ENCODE measurements at regions not wholly inside any gene's neighbourhood (a gene's known extent, or its start where the extent isn't known, plus 50 kb on each side); places are given as distances from the start of the nearest gene placed in this dataset.
A peak's percentile ranks its signal among the peaks of the same experiment; 100 is the strongest.
"Not testable (repeated sequence)": the region's sequence is repeated elsewhere in the genome, so short reads cannot be mapped to it uniquely, and the experiment has no call there.

DNA sequence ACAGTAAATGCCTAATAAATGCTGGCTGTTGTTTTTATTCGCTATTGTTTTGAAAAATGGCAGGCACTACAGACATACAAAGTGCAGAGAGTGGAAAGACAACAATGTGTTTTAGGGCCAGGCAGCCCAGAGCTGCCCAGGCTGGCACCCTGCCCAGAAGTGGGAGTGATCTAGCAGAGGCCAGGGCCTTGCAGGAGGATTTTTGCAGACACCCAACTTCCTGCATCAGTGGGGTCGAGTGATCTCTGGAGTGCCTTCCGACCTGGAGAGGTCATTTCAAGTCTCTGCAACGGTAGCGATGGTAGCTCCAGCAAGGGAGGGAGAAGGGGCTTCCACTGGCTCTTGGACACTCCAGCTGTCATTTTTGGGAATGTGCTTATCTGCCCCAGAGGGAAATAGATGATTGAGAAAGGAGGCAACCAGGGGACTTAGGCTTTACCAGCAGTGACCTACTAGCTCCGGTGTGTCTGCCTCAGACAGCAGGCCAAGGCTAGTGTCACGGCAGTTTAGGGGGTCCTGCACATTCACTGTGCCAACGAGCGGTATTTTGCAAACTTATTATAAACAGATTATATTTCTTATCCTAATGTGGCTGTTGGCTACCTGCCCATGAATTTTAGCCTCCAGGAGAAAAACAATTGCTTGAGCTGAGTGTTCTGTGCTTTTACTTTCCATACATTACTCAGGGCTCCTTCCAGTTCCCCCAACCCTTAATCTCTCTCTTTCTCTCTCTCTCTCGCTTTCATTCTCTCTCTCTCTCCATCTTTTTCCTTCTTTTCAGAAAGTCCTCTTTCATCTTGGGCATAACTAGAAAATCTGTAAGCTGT is 153.9 kb upstream of the PLGLB2 start:
- DNase-seq: peak; percentile 32

DNA sequence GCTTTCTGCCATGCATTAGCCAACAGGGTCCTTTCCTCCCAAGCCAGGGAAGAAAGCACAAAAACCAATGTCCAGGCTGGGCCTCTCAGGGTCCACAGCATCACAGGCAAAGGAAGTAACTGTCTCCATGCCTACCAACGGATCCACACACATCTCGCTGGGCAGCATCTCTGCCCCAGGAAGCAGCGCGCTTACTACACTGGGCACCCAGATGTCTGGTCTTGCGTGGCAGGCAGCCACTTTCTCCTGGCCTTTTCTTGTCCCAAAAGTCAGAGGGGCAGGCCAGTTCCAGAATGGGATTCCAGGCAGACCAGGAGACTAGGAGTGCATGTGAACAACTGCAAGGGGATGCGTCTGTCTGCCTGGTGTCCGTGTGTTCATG is 153.3 kb upstream of the PLGLB2 start:
- not testable (repeated sequence) for DNase-seq

DNA sequence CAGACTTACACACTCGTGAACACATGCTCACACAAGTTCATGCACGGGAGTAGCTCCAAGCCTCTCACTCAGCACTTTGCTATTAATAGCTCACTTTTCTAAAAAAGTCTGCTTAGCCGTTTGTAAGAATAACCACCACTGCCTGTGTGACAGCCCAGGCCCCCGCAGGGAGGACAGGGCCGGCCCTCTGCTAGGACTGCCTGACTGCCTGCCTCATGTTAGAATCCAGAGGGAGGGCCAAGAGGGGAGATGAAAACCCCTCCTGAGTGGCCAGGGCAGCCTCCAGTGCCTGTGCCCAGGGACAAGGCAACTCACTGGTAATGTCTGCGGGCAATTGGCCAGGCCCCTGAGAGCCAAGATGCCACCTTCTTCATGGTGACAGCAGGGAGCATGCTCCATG is 152.9 kb upstream of the PLGLB2 start:
- not testable (repeated sequence) for DNase-seq

DNA sequence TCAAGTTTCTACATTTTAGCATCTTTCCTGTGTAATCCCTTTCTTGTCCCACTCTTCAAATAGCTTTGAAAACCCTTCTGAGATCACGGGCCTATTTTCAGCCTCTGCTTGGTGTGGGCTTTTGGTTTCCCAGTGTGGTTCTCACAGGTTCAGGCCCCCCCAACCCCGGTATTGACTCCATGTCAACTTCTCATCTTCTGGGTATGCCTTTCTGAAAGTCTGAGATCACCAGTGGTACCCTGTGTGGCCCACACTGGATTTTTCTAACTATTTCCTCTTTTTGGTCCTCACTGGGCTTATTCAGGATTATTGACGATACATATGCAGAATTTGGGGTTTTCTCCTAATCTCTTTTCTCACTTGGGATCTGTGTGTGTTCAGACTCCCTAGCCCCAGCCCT is 146.9 kb upstream of the PLGLB2 start:
- not testable (repeated sequence) for DNase-seq

DNA sequence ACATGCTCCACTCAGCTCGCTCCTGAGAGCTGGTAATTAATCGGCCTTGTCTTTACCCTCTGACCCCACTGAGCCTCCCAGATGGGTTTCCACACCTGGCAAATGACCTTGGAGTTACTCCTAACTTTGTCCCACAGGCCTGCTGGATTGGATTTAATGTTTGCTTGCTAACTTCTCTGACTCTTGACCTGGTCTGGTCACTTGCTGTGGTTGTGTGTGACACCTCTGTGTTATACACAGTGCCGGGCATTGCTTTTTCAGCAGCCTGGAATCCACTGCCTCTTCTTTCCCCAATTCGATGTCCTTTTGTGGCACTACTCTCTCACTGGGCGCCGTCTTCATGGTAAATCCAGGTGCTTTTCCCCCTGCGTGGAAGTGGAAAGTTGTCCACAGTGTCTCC is 145.8 kb upstream of the PLGLB2 start:
- DNase-seq: not testable (repeated sequence)

DNA sequence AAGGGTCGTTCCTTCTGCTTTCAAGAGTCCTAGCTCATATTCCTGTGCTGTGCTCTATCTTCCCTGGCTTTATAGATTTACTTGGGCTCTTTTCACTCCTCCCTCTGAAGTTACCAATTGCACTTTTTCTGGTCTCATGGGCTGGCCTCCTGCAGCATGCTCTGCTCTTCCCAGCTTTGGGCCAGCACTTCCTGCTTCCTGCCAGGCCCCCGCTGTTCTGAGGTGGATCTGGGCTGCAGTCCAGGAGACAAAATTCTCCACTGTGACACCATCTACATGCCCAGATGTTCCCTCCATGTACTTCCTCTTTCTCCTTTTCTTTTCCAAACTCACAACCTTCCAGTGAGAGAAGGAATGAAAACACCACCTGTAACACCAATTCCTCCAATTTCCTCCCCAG is 145.2 kb upstream of the PLGLB2 start:
- not testable (repeated sequence) for DNase-seq

DNA sequence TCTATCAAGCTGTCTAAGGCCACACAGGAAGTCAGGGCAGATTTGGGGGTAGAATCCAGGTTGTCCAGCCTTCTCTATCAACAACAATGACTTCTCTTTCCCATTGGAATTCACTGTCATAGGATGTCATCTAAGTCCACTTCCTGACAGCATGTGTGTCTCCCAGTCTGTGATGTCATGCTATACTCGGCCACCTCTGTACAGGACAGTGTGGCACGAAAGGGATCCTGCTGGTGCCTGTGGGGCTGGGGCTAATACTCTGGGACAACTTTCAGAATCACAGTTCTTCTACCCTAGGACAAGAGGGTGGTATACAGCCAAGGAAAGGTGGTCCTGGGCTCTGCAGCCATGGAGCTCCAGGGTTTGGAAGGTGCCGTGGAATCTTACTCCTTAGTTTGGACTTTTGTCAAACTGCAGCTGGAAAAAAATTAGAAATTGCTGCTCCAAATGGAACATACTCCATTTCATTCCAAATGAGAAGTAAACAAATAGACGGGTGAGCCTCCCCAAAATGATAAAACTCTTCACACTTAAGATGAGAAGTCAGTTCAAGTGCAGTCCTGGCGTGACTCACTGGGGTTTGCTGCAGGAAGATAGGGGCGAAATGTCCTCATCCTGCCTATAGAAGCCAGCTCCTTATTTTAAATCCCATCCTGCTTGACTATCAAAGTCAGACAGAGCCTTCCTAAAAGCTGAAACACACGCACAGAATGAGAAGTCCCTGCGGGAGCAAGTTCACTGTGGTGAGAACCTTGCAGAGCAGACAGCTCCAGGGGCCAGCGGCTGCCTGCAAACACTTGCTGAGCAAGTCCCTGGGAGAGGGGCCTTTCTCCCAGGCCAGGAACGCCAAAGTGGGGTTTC is 144.2 kb upstream of the PLGLB2 start:
- not testable (repeated sequence) for DNase-seq

DNA sequence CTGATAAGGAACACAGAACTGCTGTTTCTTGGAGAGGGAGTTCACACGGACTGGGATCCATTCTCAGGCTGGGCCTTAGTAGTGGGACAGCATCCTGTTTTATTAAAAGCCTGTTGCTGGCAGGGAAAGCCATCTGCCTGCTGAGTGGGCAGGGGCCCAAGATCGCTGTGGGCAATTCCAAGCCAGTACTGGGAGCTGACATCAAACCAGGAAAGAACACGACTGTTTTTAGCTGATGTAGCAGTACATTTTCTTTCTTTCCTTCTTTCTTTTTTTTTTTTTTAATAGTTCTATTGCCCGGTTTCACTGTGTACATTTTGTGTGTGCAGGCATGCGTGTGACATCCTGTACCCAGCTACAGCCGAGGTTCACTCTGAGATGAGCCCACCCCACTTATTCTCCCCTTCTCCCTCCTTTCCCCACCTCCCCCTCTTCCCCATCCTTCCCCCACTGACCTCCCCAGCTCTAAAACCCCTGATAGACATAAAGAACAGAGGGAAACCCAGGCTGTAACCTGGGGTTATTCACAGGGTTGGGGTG is 143.5 kb upstream of the PLGLB2 start:
- not testable (repeated sequence) for DNase-seq

DNA sequence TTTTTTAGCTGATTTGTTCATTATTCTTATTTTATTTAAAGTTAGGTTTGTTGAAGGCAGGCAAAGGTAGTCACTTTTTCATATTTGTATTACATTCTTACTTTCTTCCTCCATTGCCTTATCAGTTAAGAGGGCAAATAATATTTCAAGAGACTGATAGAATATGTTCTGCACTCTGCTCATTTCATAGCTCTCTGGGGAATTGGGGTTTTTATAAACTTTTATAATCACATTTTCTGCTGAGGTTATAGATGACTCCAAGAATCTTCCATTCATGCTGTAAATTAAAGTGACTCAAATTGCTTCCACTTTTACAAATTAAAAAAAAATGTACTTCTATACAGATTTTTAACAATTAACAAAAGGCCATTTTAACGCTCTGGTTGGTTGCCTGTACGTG is 142.9 kb upstream of the PLGLB2 start:
- DNase-seq: not testable (repeated sequence)

DNA sequence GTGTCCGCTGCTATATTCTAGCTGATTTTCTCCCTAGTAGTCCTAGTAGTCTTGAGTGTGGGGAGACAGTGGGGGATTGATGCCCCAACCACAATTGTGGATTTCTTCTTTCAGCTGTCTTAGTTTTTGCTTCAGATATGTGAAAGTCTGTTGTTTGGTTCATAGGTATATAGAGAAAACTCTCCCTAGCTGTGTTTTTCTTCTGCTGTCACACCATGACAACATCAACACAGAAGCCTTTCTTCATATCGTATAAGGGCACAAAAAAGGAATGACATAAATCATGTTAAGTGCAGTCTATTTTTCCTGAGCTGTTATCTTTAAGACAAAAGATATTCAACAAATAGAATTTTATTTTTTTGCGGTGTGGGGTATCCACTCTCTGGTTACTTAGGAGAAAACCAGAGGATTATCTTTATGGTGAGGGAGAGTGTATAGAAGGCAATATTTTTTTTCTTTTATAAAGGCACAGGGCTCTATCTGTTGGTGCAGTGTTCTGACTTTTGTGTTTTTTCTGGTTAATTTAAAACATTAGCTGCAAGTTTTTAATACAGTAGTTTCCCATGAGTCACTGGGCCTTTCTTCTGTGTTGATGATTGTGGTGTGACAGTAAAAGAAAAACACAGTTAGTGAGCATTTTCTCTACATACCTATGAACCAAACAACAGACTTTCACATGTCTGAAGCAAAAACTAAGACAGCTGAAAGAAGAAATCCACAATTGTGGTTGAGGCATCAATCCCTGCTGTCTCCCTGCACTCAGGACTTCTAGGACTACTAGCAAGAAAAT is 139.3 kb upstream of the PLGLB2 start:
- not testable (repeated sequence) for DNase-seq

DNA sequence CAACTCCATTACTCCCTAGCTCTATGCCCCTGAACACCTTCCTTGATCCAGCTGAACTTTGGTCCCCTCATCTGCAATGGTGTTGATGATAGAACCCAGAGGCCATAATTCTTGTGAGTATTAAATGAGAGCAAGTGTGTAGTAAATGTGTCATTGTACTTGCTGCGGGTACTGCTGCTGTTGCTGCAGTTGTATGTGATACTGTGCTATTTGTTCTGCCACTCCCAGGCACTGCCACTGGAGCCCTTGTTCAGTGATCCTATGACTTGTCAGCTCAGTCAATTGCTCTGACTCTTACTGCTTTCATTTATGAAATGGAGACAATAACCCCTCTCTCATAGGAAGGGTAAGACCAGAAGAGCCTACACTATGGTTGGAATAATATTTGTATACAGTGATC is 136.9 kb upstream of the PLGLB2 start:
- not testable (repeated sequence) for DNase-seq

DNA sequence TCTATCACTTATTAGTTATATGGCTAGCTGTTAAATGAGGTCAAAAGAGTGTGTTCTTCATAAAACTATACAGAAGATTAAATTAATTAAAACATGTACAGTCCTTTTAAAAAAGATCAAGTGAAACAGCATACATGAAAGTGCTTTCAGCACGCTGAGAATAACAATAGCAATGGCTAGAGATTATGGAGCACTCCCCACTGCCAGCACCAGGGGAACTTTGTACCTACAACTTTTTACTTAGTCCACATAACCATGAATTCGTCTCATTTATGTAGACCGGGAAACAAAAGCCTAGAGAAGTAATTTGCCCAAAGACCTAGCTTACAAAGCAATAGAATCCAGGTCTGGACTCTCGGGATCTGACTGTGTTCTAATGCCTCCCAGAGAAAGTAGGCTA is 136.5 kb upstream of the PLGLB2 start:
- not testable (repeated sequence) for DNase-seq

DNA sequence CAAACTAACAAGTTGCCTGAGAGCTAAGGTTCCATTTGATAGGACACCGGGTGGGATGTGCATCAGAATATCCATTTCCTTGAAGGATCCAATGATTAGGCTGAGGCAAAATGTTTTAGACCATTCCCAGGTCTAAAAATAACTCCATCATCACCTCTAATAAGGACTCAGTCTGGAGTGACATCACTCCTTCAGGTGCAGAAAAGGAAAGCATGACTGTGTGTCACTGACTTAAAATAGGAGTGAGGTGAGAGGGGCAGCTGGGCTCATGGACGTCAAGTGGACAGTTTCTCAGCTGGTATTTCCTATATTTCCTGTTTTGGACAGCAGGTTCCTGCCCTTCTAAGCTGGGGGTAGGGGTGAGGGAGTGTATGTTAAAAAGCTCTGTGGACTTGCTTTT is 135.9 kb upstream of the PLGLB2 start:
- DNase-seq: not testable (repeated sequence)

DNA sequence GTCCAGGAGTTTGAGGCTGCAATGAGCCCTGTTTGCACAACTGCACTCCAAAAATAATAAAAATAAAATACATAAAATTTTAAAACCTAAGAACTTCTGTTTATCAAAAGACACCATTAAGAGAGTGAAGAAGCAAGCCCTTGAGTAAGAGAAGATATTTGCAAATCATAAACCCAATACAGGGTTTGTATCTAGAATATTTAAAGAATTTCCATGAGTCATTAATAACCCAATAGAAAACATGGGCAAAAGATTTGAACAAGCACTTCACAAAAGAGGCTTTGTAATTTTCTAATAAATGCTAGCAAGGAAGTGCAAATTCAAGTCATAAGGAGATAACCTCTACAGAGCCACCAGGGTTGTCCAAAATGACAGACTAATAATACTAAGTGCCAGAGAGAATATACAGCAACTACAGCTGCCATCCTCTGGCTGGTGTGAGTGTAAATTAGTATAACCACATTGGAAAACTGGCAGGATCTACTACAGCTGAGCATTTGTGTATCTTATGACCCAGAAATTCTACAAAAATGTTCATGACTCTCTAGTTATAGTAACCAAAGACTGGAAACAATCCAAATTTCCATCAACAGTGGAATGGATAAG is 133.0 kb upstream of the PLGLB2 start:
- DNase-seq: not testable (repeated sequence)

DNA sequence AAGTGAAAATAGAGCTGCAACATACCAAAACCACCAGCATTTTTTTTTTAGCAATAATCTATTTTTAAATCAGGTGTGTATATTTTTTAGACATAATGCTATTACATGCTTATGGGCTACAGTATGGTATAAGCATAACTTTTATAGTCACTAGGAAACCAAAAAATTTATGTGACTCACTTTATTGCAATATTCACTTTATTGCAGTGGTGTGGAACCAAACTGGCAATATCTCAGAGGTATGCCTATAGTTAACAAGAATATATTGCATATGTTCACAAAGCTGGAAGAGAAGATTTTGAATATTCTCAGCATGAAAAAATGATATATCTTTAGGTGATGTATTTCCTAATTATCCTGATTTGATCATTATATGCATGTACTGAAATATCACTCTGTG is 128.8 kb upstream of the PLGLB2 start:
- not testable (repeated sequence) for DNase-seq

DNA sequence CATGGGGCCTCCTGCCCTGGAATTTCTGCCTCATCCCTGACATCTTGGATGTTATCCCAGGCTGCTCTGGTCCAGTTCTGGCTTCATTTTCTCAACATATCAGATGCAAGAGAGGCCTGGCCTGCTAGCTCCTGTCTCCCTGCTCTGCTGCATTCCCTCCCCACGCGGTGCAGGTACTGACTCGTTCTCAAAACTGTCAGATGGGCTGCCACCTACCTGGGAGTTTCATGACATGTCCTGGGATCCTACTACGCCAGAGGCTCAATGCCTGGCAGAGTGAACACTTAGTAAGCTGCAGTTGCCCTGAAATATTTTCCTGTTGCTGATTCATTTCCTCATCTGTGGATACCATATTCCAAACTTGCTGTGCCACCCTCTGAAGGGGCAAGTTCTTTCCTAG is 126.7 kb upstream of the PLGLB2 start:
- not testable (repeated sequence) for DNase-seq

DNA sequence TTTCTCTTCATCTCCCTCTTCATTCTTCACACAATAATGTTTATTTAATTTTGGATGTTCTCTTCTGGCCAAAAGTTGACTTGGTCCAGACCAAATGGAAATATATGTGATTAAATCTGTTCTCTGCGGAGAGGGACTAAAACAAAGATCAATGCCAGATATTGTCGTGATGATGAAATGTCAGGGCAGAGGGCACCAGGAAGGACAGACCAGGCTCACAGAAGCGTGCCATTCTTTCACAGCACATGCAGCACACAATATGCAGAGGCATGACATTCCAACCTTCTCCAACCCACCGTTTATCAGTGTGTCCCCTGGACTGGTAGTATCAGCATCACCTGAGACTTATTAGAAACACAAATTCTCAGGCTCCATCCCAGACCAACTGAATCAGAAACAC is 125.2 kb upstream of the PLGLB2 start:
- not testable (repeated sequence) for DNase-seq

DNA sequence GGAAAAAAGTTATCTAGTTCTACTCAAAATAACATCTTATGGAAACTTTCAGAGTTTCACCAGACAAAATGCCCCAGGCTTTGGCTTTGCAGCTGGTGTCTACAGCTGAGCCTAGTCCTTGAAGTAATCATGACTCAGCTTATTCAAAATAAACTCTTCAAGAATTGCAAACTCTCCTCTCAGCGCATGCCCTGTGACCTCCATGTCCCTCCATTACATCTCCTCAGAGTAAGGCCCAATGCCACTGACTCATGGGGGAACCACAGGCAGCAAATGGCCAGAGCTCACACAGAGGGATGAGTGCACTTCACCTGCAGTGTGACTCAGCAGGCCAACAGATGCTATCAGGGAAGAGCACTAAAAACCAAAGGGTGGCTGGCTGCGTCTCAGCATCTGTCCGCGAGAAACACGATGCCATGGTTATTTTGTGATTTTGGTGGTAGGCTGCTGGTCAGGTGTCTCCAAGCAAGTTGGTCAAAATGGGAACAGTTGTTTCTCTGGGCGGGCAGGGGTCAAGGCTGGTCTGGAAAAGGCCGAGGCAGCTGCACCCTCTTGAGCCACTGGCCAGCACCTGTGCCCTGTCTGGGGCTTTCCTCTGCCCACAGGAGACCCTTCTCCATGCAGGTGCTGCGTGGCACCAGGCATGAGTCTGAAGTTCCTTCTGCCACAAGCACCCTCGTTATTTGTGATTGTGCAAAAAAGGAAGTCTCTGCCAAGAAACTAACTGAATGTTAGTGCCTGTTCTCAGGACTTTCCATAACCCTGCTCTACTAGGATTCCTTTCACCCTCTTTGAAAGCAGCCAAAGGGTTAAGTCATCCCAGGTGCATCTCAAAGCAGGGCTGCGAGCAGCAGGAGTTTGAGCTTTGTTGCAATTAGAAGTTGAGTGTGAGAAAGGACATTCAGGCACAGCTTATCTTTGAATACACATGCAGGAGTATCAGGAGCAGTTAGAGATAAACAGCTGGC is 118.1 kb upstream of the PLGLB2 start:
- peak; percentile 63 for DNase-seq

DNA sequence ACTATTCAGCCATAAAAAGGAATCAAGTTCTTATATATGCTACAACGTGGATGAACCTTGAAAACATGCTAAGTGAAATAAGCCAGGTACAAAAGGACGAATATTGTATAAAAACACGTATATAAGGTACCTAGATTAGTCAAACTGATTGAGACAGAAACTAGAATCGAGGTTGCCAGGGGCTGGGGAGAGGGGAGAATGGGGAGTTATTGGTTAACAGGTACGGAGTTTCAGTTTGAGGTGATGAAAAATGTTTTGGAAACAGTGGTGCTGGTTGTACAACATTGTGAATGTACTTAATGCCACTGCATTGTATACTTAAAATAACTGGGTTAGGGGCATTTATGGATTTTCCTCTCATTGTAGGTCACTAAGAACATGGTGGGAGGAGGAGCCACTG is 117.0 kb upstream of the PLGLB2 start:
- DNase-seq: not testable (repeated sequence)

DNA sequence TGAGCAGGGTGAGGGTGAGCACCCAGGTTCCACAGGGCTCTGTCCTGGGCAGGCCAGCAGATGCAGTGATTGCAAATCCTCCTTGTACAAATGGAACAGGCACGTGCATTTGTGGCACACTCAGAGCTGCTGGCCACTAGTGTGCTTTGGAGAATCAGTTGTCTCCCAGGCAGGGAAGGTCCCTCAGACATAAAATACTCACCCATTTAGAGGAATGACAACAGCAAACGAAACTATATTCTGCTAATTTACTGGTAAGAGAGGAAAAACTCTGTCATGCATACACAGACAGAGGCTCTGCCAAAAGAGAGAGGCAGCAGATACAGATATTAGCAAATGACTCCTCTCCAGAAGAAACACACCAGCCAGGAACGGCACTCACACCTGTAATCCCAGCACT is 116.5 kb upstream of the PLGLB2 start:
- DNase-seq: not testable (repeated sequence)

Measured in NCI-H226 (cell line).